Activated naive CD4-positive, alpha-beta T cell treated with anti-CD3 and anti-CD28 coated beads for 36 hours (primary cell): ENCODE measurements at regions not wholly inside any gene's neighbourhood (a gene's known extent, or its start where the extent isn't known, plus 50 kb on each side); places are given as distances from the start of the nearest gene placed in this dataset.

ENCODE experiments used
- CTCF ChIA-PET: fragments of 350-600 bp; sonication (Branson Sonifier 250); formaldehyde crosslinking; loops from one replicate; lab custom pipeline; 2021; ENCODE audit warnings: antibody characterized with exemption; lab: Charles Lee
- DNase-seq: peaks from one replicate; pipeline ENCODE4 v3.0.0-alpha.2; 2020
- H3K27ac Mint-ChIP-seq: one replicate; pipeline ENCODE4 v1.8.0; 2021; ENCODE audit warnings: mild to moderate bottlenecking, mixed read lengths
- H3K27me3 Mint-ChIP-seq: one replicate; pipeline ENCODE4 v1.8.0; 2021; ENCODE audit warnings: low read depth, mixed read lengths
- H3K36me3 Mint-ChIP-seq: one replicate; pipeline ENCODE4 v1.8.0; 2021; ENCODE audit warnings: low read depth, mixed read lengths
- H3K4me1 Mint-ChIP-seq: one replicate; pipeline ENCODE4 v1.8.0; 2021; ENCODE audit warnings: low read depth, mixed read lengths
- H3K4me3 Mint-ChIP-seq: one replicate; pipeline ENCODE4 v1.8.0; 2021; ENCODE audit warnings: mild to moderate bottlenecking, moderate library complexity, mixed read lengths
- H3K9me3 Mint-ChIP-seq: one replicate; pipeline ENCODE4 v1.8.0; 2021; ENCODE audit warnings: mixed read lengths
- intact Hi-C: fragments of 100-400 bp; cut with micrococcal nuclease; formaldehyde crosslinking; loops from one replicate; pipeline ENCODE4 v1.15.1; 2023

GRCh38 chr6:27617700-27618689, 145.1 kb upstream of the ZNF184 start:
- DNase-seq, result no peak
- Mint-ChIP-seq H3K9me3 (no peaks in the 10 kb centered on the region), H3K27me3 (peaks cover 63% of the 10 kb centered on the region), H3K36me3 (no peaks in the 10 kb centered on the region), H3K4me3 (peak overlapping the region; percentile 25), H3K27ac (peak overlapping the region; percentile 14), H3K4me1 (peaks cover 13% of the 10 kb centered on the region)
- intact Hi-C loops, result no loop called here
- CTCF ChIA-PET, result interaction anchor here (1.1 to 1.4 kb wide), 2 partner anchors 9 to 134 kb away, joined by 3 to 4 read pairs; no protein-coding TSS in a partner anchor

GRCh38 chr6:27617046-27617687, 144.3 kb upstream of the ZNF184 start:
- CTCF ChIA-PET, result interaction anchor here (0.7 to 1.4 kb wide), 3 partner anchors 8 to 138 kb away, joined by 3 to 4 read pairs (median 3); no protein-coding TSS in a partner anchor
- Mint-ChIP-seq H3K27ac (no peak overlapping the region), H3K36me3 (no peaks in the 10 kb centered on the region), H3K4me1 (peaks cover 13% of the 10 kb centered on the region), H3K27me3 (peaks cover 63% of the 10 kb centered on the region), H3K9me3 (no peaks in the 10 kb centered on the region), H3K4me3 (peak overlapping the region; percentile 52)
- intact Hi-C loops, result no loop called here
- no peak for DNase-seq

GRCh38 chr6:27616328-27617045, 143.6 kb upstream of the ZNF184 start:
- no peak for DNase-seq
- Mint-ChIP-seq H3K4me3 (peak overlapping the region; percentile 52), H3K36me3 (no peaks in the 10 kb centered on the region), H3K27ac (no peak overlapping the region), H3K27me3 (peaks cover 62% of the 10 kb centered on the region), H3K4me1 (peaks cover 13% of the 10 kb centered on the region), H3K9me3 (no peaks in the 10 kb centered on the region)
- intact Hi-C loops, result no loop called here
- CTCF ChIA-PET, result interaction anchor here (0.7 to 1.1 kb wide), 2 partner anchors 7 to 137 kb away, joined by 3 read pairs; no protein-coding TSS in a partner anchor

- H3K9me3 Mint-ChIP-seq, result no peaks in the 10 kb centered on the region
- H3K36me3 Mint-ChIP-seq, result no peaks in the 10 kb centered on the region
- peaks cover 39% of the 10 kb centered on the region for H3K27me3 Mint-ChIP-seq
- CTCF ChIA-PET, result interaction anchor here (0.6 to 2.2 kb wide), 3 partner anchors 48 to 1274 kb away, joined by 3 to 11 read pairs (median 3); no protein-coding TSS in a partner anchor
- H3K4me1 Mint-ChIP-seq, result no peaks in the 10 kb centered on the region
- DNase-seq, result no peak
- intact Hi-C loops, result no loop called here
- no peak overlapping the region for H3K4me3 Mint-ChIP-seq
- H3K27ac Mint-ChIP-seq, result no peak overlapping the region
Observed at GRCh38 chr6:27611451-27611850, 138.5 kb upstream of the ZNF184 start.

- Mint-ChIP-seq H3K9me3 (no peaks in the 10 kb centered on the region), H3K27ac (no peak overlapping the region), H3K4me1 (peaks cover 13% of the 10 kb centered on the region), H3K36me3 (peaks cover 2% of the 10 kb centered on the region), H3K27me3 (peaks cover 51% of the 10 kb centered on the region), H3K4me3 (no peak overlapping the region)
- DNase-seq, result peak; percentile 30
- intact Hi-C loops, result loop anchor here (1.0 to 5.0 kb wide), 5 partner anchors 90 to 446 kb away; partner anchors contain the start of gene POM121L2
- CTCF ChIA-PET, result interaction anchor here (0.5 to 2.2 kb wide), 13 partner anchors 8 to 305 kb away, joined by 3 to 11 read pairs (median 3); partner anchors contain the start of gene POM121L2
Observed at GRCh38 chr6:27608916-27609883, 136.3 kb upstream of the ZNF184 start.

GRCh38 chr6:27605401-27606342, 132.8 kb upstream of the ZNF184 start:
- H3K27me3 Mint-ChIP-seq, result peaks cover 51% of the 10 kb centered on the region

GRCh38 chr6:27604986-27605385, 132.1 kb upstream of the ZNF184 start:
- H3K27me3 Mint-ChIP-seq, result peaks cover 53% of the 10 kb centered on the region

More at GRCh38 chr6:27605401-27606342, 132.8 kb upstream of the ZNF184 start:
- peak; percentile 53 for DNase-seq
- Mint-ChIP-seq H3K36me3 (peaks cover 2% of the 10 kb centered on the region), H3K4me1 (peaks cover 23% of the 10 kb centered on the region), H3K9me3 (peaks cover 2% of the 10 kb centered on the region), H3K27ac (peak overlapping the region; percentile 75), H3K4me3 (peak overlapping the region; percentile 34)
- CTCF ChIA-PET, result no interaction called here
- intact Hi-C loops, result loop anchor here (5.0 kb wide), 1 partner anchor 147 kb away; no protein-coding TSS in a partner anchor

GRCh38 chr6:27601668-27602254, 128.9 kb upstream of the ZNF184 start:
- no peak overlapping the region for H3K27ac Mint-ChIP-seq
- intact Hi-C loops, result no loop called here
- H3K27me3 Mint-ChIP-seq, result peaks cover 65% of the 10 kb centered on the region
- H3K4me1 Mint-ChIP-seq, result peaks cover 23% of the 10 kb centered on the region
- H3K4me3 Mint-ChIP-seq, result no peak overlapping the region
- DNase-seq, result no peak
- peaks cover 2% of the 10 kb centered on the region for H3K36me3 Mint-ChIP-seq
- CTCF ChIA-PET, result no interaction called here
- peaks cover 2% of the 10 kb centered on the region for H3K9me3 Mint-ChIP-seq

More at GRCh38 chr6:27604986-27605385, 132.1 kb upstream of the ZNF184 start:
- Mint-ChIP-seq H3K27ac (no peak overlapping the region), H3K4me3 (peak overlapping the region; percentile 34), H3K4me1 (peaks cover 23% of the 10 kb centered on the region), H3K36me3 (peaks cover 2% of the 10 kb centered on the region), H3K9me3 (peaks cover 2% of the 10 kb centered on the region)
- no peak for DNase-seq
- intact Hi-C loops, result loop anchor here (5.0 kb wide), 1 partner anchor 147 kb away; no protein-coding TSS in a partner anchor
- CTCF ChIA-PET, result no interaction called here

GRCh38 chr6:27599859-27600532, 127.1 kb upstream of the ZNF184 start:
- intact Hi-C loops, result no loop called here
- H3K27me3 Mint-ChIP-seq, result peaks cover 57% of the 10 kb centered on the region
- peaks cover 2% of the 10 kb centered on the region for H3K9me3 Mint-ChIP-seq
- no peak overlapping the region for H3K27ac Mint-ChIP-seq
- no peak for DNase-seq
- H3K4me3 Mint-ChIP-seq, result no peak overlapping the region
- H3K4me1 Mint-ChIP-seq, result peaks cover 12% of the 10 kb centered on the region
- CTCF ChIA-PET, result interaction anchor here (0.6 kb wide), 1 partner anchor 370 kb away, joined by 3 read pairs; no protein-coding TSS in a partner anchor
- H3K36me3 Mint-ChIP-seq, result no peaks in the 10 kb centered on the region
